ENCODE measurements at regions not wholly inside any gene's neighbourhood (a gene's known extent, or its start where the extent isn't known, plus 50 kb on each side); places are given as distances from the start of the nearest gene placed in this dataset.

DNA sequence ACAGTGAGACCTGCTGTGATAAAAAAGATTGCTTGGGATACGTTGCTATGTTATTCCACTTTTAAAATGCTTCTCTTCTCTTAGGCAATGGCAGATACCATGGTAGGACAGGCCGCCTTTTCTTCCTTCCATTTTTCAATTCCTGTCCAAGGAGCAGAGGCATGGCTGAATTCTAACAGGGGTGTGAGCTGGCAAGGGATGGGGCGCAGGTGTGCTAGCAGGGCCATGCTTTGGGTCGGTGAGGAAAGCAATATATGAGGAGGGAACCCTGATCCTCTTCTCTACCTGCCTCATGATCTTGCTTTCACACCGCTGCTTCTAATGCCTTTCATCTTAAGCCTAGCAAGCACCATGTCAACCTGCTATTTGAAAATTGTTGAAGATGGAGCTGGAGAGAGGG, 225.0 kb downstream of the KATNAL1 start:
- FAIRE-seq, result no peak

DNA sequence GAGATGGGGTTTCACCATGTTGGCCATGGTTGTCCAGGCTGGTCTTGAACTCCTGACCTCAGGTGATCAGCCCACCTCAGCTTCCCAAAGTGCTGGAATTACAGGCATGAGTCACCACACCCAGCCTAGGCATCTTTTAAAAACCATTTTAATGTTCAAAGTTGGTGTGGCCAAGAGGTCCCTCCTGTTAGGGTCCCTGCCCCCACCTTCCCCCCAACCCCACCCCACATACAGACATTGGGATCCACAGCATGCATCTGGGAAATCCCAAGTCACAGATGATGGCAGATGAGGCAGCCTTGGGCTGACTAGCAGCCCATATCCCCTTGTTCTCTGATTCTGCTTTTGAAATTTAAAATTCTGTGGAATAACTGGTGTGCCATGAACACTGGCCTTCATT, 226.0 kb downstream of the KATNAL1 start:
- no peaks in the 10 kb centered on the region for H3K36me3 ChIP-seq (ENCODE audit: control insufficient read depth in 2 of 3, insufficient read depth in 3 of 3, low read length in 3 of 3)
- H3K9ac ChIP-seq (ENCODE audit: low read length in 3 of 3), result no peak overlapping the region
- intact Hi-C loops (cut with DNase I), result no loop called here
- H3K27me3 ChIP-seq (ENCODE audit: control insufficient read depth, insufficient read depth, low read length), result no peaks in the 10 kb centered on the region
- FAIRE-seq, result no peak
- no peak overlapping the region for H3K27ac ChIP-seq (ENCODE audit: low read depth in 2 of 2, low read length in 2 of 2)
- no peaks in the 10 kb centered on the region for H3K9me3 ChIP-seq (ENCODE audit: control insufficient read depth in 2 of 3, insufficient read depth in 1 of 3, low read length in 3 of 3)
- no peak overlapping the region for H3K4me3 ChIP-seq (ENCODE audit: low read length in 3 of 3)
- no peaks in the 10 kb centered on the region for H3K4me1 ChIP-seq (ENCODE audit: control insufficient read depth in 2 of 3, insufficient read depth in 2 of 3, low read depth in 1 of 3, low read length in 3 of 3)
- TF ChIP-seq, protein P1, sequence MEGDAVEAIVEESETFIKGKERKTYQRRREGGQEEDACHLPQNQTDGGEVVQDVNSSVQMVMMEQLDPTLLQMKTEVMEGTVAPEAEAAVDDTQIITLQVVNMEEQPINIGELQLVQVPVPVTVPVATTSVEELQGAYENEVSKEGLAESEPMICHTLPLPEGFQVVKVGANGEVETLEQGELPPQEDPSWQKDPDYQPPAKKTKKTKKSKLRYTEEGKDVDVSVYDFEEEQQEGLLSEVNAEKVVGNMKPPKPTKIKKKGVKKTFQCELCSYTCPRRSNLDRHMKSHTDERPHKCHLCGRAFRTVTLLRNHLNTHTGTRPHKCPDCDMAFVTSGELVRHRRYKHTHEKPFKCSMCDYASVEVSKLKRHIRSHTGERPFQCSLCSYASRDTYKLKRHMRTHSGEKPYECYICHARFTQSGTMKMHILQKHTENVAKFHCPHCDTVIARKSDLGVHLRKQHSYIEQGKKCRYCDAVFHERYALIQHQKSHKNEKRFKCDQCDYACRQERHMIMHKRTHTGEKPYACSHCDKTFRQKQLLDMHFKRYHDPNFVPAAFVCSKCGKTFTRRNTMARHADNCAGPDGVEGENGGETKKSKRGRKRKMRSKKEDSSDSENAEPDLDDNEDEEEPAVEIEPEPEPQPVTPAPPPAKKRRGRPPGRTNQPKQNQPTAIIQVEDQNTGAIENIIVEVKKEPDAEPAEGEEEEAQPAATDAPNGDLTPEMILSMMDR (IDR thresholded peaks at IDR 0.05; ENCODE audit: borderline replicate concordance, extremely low read depth, insufficient read depth), result no peak
- no peak for DNase-seq

More for the DNA sequence above, 225.0 kb downstream of the KATNAL1 start:
- no peak overlapping the region for H3K27ac ChIP-seq (ENCODE audit: low read depth in 2 of 2, low read length in 2 of 2)
- no peak for DNase-seq
- H3K27me3 ChIP-seq (ENCODE audit: control insufficient read depth, insufficient read depth, low read length), result no peaks in the 10 kb centered on the region
- TF ChIP-seq, protein P1 (IDR thresholded peaks at IDR 0.05; ENCODE audit: borderline replicate concordance, extremely low read depth, insufficient read depth), result no peak
- H3K36me3 ChIP-seq (ENCODE audit: control insufficient read depth in 2 of 3, insufficient read depth in 3 of 3, low read length in 3 of 3), result no peaks in the 10 kb centered on the region
- no peak overlapping the region for H3K4me3 ChIP-seq (ENCODE audit: low read length in 3 of 3)
- intact Hi-C loops (cut with DNase I), result no loop called here
- no peaks in the 10 kb centered on the region for H3K4me1 ChIP-seq (ENCODE audit: control insufficient read depth in 2 of 3, insufficient read depth in 2 of 3, low read depth in 1 of 3, low read length in 3 of 3)
- H3K9ac ChIP-seq (ENCODE audit: low read length in 3 of 3), result no peak overlapping the region
- no peaks in the 10 kb centered on the region for H3K9me3 ChIP-seq (ENCODE audit: control insufficient read depth in 2 of 3, insufficient read depth in 1 of 3, low read length in 3 of 3)

DNA sequence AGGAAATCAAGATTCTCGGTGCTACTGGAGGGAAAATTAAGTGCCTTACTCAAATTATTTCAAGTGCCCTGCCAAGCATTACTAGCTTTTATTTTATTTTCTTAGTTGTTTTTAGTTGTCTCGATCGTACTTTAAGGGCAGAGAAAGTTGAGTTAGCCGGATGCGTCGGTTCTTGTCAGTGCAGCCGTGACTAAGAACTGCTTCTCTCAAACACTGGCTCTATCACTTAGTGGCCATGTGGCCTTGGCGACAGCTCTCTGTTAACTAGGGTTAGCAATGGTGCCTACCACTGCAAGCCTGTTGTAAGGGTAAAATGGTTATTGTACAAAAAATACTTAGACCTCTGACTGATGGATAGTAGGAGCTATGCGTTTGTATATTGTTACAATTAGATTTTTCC, 227.8 kb downstream of the KATNAL1 start:
- H3K9me3 ChIP-seq (ENCODE audit: control insufficient read depth in 2 of 3, insufficient read depth in 1 of 3, low read length in 3 of 3), result no peaks in the 10 kb centered on the region
- no peaks in the 10 kb centered on the region for H3K4me1 ChIP-seq (ENCODE audit: control insufficient read depth in 2 of 3, insufficient read depth in 2 of 3, low read depth in 1 of 3, low read length in 3 of 3)
- no peaks in the 10 kb centered on the region for H3K36me3 ChIP-seq (ENCODE audit: control insufficient read depth in 2 of 3, insufficient read depth in 3 of 3, low read length in 3 of 3)
- intact Hi-C loops (cut with DNase I), result no loop called here
- TF ChIP-seq, protein P1 (IDR thresholded peaks at IDR 0.05; ENCODE audit: borderline replicate concordance, extremely low read depth, insufficient read depth), result no peak
- H3K9ac ChIP-seq (ENCODE audit: low read length in 3 of 3), result no peak overlapping the region
- DNase-seq (no peak), FAIRE-seq (no peak)
- no peak overlapping the region for H3K27ac ChIP-seq (ENCODE audit: low read depth in 2 of 2, low read length in 2 of 2)
- no peaks in the 10 kb centered on the region for H3K27me3 ChIP-seq (ENCODE audit: control insufficient read depth, insufficient read depth, low read length)
- H3K4me3 ChIP-seq (ENCODE audit: low read length in 3 of 3), result no peak overlapping the region

DNA sequence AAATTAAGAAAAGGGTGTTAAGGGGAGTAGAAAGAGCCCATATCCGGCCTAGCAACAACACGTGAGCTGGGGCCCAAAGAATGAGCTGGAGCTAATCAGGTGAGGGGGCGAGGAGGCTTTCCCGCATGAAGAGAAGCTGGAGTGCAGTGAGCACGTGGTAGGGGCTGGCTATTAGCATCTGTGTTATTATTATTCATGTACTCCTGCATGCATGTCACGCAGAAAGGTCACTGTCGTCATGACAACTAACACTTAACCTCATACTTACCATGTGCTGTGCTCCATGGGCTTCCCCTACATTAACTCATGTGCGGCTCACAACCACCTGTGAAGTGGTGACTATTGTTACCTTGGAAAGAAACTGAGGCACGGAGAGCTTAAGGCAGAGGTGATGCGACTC, 227.6 kb upstream of the UBL3 start:
- Histone ChIP-seq H3K9me3 (ENCODE audit: control insufficient read depth in 2 of 3, insufficient read depth in 1 of 3, low read length in 3 of 3) (no peaks in the 10 kb centered on the region), H3K36me3 (ENCODE audit: control insufficient read depth in 2 of 3, insufficient read depth in 3 of 3, low read length in 3 of 3) (no peaks in the 10 kb centered on the region), H3K4me1 (ENCODE audit: control insufficient read depth in 2 of 3, insufficient read depth in 2 of 3, low read depth in 1 of 3, low read length in 3 of 3) (no peaks in the 10 kb centered on the region), H3K27me3 (ENCODE audit: control insufficient read depth, insufficient read depth, low read length) (no peaks in the 10 kb centered on the region), H3K4me3 (ENCODE audit: low read length in 3 of 3) (no peak overlapping the region), H3K9ac (ENCODE audit: low read length in 3 of 3) (no peak overlapping the region), H3K27ac (ENCODE audit: low read depth in 2 of 2, low read length in 2 of 2) (no peak overlapping the region)
- FAIRE-seq (no peak), DNase-seq (peak in 3 of 5 donors; percentile 21 to 52 (median 45))
- intact Hi-C loops (cut with DNase I), result no loop called here
- TF ChIP-seq, protein P1 (IDR thresholded peaks at IDR 0.05; ENCODE audit: borderline replicate concordance, extremely low read depth, insufficient read depth), result no peak

All from kidney (tissue), 13 donors.